OCI-LY7 (cell line): ENCODE measurements at regions not wholly inside any gene's neighbourhood (a gene's known extent, or its start where the extent isn't known, plus 50 kb on each side); places are given as distances from the start of the nearest gene placed in this dataset.
"Not testable (repeated sequence)": the region's sequence is repeated elsewhere in the genome, so short reads cannot be mapped to it uniquely, and the experiment has no call there.

Experiments used
- BruUV-seq: library from RNA; stranded (reverse); fragments of 400-500 nt; replicated peaks from 2 replicates; lab custom pipeline; 2021; lab: Mats Ljungman, UMichigan
- CTCF ChIA-PET: fragments of 300-600 bp; sonication (Branson Sonifier 250); formaldehyde crosslinking; loops from one replicate; lab custom pipeline; 2022; ENCODE audit warnings: antibody characterized with exemption; ENCODE audit not compliant: unreplicated experiment; lab: Charles Lee
- POLR2A ChIA-PET: fragments of 300-600 bp; sonication (Branson Sonifier 250); formaldehyde crosslinking; loops from one replicate; lab custom pipeline; 2022; ENCODE audit warnings: antibody characterized with exemption; lab: Charles Lee
- DNase-seq: peaks from one replicate; pipeline ENCODE4 v3.0.0-alpha.2; 2015; ENCODE audit warnings: low spot score
- H2AFZ ChIP-seq: fragments of 200-600 bp; sonication (generic), shearing (Covaris generic); 2 replicates; pipeline ENCODE4 v1.6.1; 2014; ENCODE audit warnings: mild to moderate bottlenecking, antibody characterized with exemption, low read length, moderate library complexity
- H3K27ac ChIP-seq: fragments of 200-600 bp; sonication (generic); 2 replicates; pipeline ENCODE4 v1.5.1; 2014; ENCODE audit warnings: mixed run types, low read depth, mild to moderate bottlenecking, moderate library complexity, low read length, inconsistent platforms; ENCODE audit not compliant: poor library complexity, severe bottlenecking
- H3K36me3 ChIP-seq: fragments of 200-600 bp; sonication (generic); 2 replicates; pipeline ENCODE4 v1.6.1; 2014; ENCODE audit warnings: mild to moderate bottlenecking, antibody characterized with exemption, low read length, moderate library complexity, mixed read lengths; ENCODE audit not compliant: insufficient read depth
- H3K4me1 ChIP-seq: fragments of 200-600 bp; sonication (generic); 2 replicates; pipeline ENCODE4 v1.5.1; 2014; ENCODE audit warnings: mild to moderate bottlenecking, low read length; ENCODE audit not compliant: insufficient read depth, poor library complexity, severe bottlenecking
- H3K4me2 ChIP-seq: fragments of 200-600 bp; sonication (generic); 2 replicates; pipeline ENCODE4 v1.6.1; 2014; ENCODE audit warnings: mild to moderate bottlenecking, low read length
- H3K4me3 ChIP-seq: fragments of 200-600 bp; sonication (generic); 2 replicates; pipeline ENCODE4 v1.5.1; 2014; ENCODE audit warnings: mild to moderate bottlenecking, low read depth, low read length; ENCODE audit not compliant: poor library complexity, severe bottlenecking
- H3K79me2 ChIP-seq: fragments of 200-600 bp; sonication (generic); 2 replicates; pipeline ENCODE4 v1.6.1; 2016; ENCODE audit warnings: low read depth, mild to moderate bottlenecking, low read length, moderate library complexity, mixed read lengths; ENCODE audit not compliant: insufficient read depth
- H3K9me2 ChIP-seq: fragments of 200-600 bp; sonication (generic); 2 replicates; pipeline ENCODE4 v1.6.1; 2016; ENCODE audit warnings: mild to moderate bottlenecking, low read length, mixed read lengths; ENCODE audit not compliant: insufficient read depth
- H3K9me3 ChIP-seq: fragments of 200-600 bp; sonication (generic); 2 replicates; pipeline ENCODE4 v1.6.1; 2014; ENCODE audit warnings: mild to moderate bottlenecking, mixed run types, low read length, mixed read lengths
- H4K20me1 ChIP-seq: fragments of 200-600 bp; sonication (generic); 2 replicates; pipeline ENCODE4 v1.6.1; 2014; ENCODE audit warnings: mild to moderate bottlenecking, antibody characterized with exemption, low read length, moderate library complexity, mixed read lengths; ENCODE audit not compliant: insufficient read depth
- CTCF ChIP-seq: fragments of 200-600 bp; sonication (generic); conservative IDR thresholded peaks from 2 replicates; pipeline ENCODE4 v1.5.1; 2014; ENCODE audit warnings: mild to moderate bottlenecking, antibody characterized with exemption, low read length, moderate library complexity, mixed read lengths
- EZH2phosphoT487 ChIP-seq: fragments of 200-600 bp; sonication (generic); IDR thresholded peaks from 2 replicates; pipeline ENCODE4 v1.6.1; 2018; ENCODE audit warnings: low read depth, borderline replicate concordance, mild to moderate bottlenecking, mixed run types, antibody characterized with exemption, low read length, moderate library complexity, mixed read lengths
- intact Hi-C: fragments of 100-400 bp; cut with micrococcal nuclease; formaldehyde crosslinking; loops from one replicate; pipeline ENCODE4 v1.10.0; 2022; ENCODE audit not compliant: unreplicated experiment

- POLR2A ChIA-PET = no interaction called here
These were observed 78.4 kb upstream of the SEZ6L start for GRCh38 chr22:26090821-26091220.

GRCh38 chr22:26094497-26094896 is 74.8 kb upstream of the SEZ6L start:
- H4K20me1 ChIP-seq, CTCF ChIA-PET, BruUV-seq: not testable (repeated sequence)

More at GRCh38 chr22:26090821-26091220, 78.4 kb upstream of the SEZ6L start:
- Histone ChIP-seq H3K4me2 (no peak overlapping the region), H3K9me3 (no peaks in the 10 kb centered on the region), H4K20me1 (no peaks in the 10 kb centered on the region), H2AFZ (no peak overlapping the region), H3K27ac (no peak overlapping the region), H3K4me3 (no peak overlapping the region), H3K79me2 (no peaks in the 10 kb centered on the region), H3K4me1 (no peaks in the 10 kb centered on the region), H3K36me3 (no peaks in the 10 kb centered on the region), H3K9me2 (no peaks in the 10 kb centered on the region)
- no TSS peak for BruUV-seq
- no peak for DNase-seq
- intact Hi-C loops = no loop called here
- CTCF ChIA-PET = no interaction called here
- TF ChIP-seq EZH2phosphoT487 (no peak), CTCF (no peak)

GRCh38 chr22:26095256-26095956 is 73.9 kb upstream of the SEZ6L start:
- POLR2A ChIA-PET = no interaction called here

More at GRCh38 chr22:26094497-26094896, 74.8 kb upstream of the SEZ6L start:
- DNase-seq, POLR2A ChIA-PET, H3K4me2 ChIP-seq, H3K36me3 ChIP-seq, H3K79me2 ChIP-seq, H2AFZ ChIP-seq, H3K4me1 ChIP-seq, H3K27ac ChIP-seq, H3K9me2 ChIP-seq, intact Hi-C loops, H3K4me3 ChIP-seq, H3K9me3 ChIP-seq: not testable (repeated sequence)

More at GRCh38 chr22:26095256-26095956, 73.9 kb upstream of the SEZ6L start:
- no peak overlapping the region for H3K4me2 ChIP-seq
- no peaks in the 10 kb centered on the region for H3K9me2 ChIP-seq
- H3K4me1 ChIP-seq = no peaks in the 10 kb centered on the region
- H3K4me3 ChIP-seq = no peak overlapping the region
- CTCF ChIA-PET = no interaction called here
- no peak for DNase-seq
- no TSS peak for BruUV-seq
- H3K27ac ChIP-seq = no peak overlapping the region
- no peaks in the 10 kb centered on the region for H3K79me2 ChIP-seq
- TF ChIP-seq CTCF = no peak
- no peak for TF ChIP-seq EZH2phosphoT487
- H4K20me1 ChIP-seq = no peaks in the 10 kb centered on the region
- intact Hi-C loops = no loop called here
- no peak overlapping the region for H2AFZ ChIP-seq
- H3K9me3 ChIP-seq = no peaks in the 10 kb centered on the region
- H3K36me3 ChIP-seq = no peaks in the 10 kb centered on the region
